ENCODE measurements at regions not wholly inside any gene's neighbourhood (a gene's known extent, or its start where the extent isn't known, plus 50 kb on each side); places are given as distances from the start of the nearest gene placed in this dataset.

GRCh38 chr12:118480235-118480634 lies 103.9 kb downstream of the SUDS3 start:
- no peaks in the 10 kb centered on the region for H3K4me1 ChIP-seq (ENCODE audit: control insufficient read depth in 1 of 2, insufficient read depth in 2 of 2, low read length in 2 of 2)
- no peak overlapping the region for H3K4me2 ChIP-seq (replicated peaks; ENCODE audit: extremely low read depth, low read length, poor library complexity, severe bottlenecking)
- no peak overlapping the region for H3K4me3 Mint-ChIP-seq
- no peak overlapping the region for H3K27ac Mint-ChIP-seq
- H3K27me3 ChIP-seq (ENCODE audit: control insufficient read depth in 2 of 2, insufficient read depth in 2 of 2, low read length in 2 of 2): no peaks in the 10 kb centered on the region
- WGBS (ENCODE audit: insufficient coverage): 88% methylated on average over 4 of the region's 4 CpGs
- H3K36me3 ChIP-seq (replicated peaks in 1 of 2; ENCODE audit: control insufficient read depth in 1 of 2, insufficient read depth in 2 of 2, low read length in 2 of 2): no peaks in the 10 kb centered on the region
- no peaks in the 10 kb centered on the region for H3K9me3 ChIP-seq (replicated peaks in 1 of 2; ENCODE audit: control insufficient read depth in 1 of 2, insufficient read depth in 1 of 2, low read length in 2 of 2)
- H2AFZ ChIP-seq (ENCODE audit: insufficient read depth, low read depth, low read length, poor library complexity, severe bottlenecking): no peak overlapping the region
- TF ChIP-seq, protein P1, sequence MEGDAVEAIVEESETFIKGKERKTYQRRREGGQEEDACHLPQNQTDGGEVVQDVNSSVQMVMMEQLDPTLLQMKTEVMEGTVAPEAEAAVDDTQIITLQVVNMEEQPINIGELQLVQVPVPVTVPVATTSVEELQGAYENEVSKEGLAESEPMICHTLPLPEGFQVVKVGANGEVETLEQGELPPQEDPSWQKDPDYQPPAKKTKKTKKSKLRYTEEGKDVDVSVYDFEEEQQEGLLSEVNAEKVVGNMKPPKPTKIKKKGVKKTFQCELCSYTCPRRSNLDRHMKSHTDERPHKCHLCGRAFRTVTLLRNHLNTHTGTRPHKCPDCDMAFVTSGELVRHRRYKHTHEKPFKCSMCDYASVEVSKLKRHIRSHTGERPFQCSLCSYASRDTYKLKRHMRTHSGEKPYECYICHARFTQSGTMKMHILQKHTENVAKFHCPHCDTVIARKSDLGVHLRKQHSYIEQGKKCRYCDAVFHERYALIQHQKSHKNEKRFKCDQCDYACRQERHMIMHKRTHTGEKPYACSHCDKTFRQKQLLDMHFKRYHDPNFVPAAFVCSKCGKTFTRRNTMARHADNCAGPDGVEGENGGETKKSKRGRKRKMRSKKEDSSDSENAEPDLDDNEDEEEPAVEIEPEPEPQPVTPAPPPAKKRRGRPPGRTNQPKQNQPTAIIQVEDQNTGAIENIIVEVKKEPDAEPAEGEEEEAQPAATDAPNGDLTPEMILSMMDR (IDR thresholded peaks at IDR 0.05): no peak
- H3K9ac ChIP-seq (ENCODE audit: insufficient read depth, low read length, poor library complexity, severe bottlenecking): no peak overlapping the region
- no peak for DNase-seq
- H3K79me2 ChIP-seq (ENCODE audit: insufficient read depth, low read length): no peaks in the 10 kb centered on the region
- no peaks in the 10 kb centered on the region for H3K36me3 Mint-ChIP-seq
- H3K27ac ChIP-seq (ENCODE audit: low read depth in 1 of 2, low read length in 2 of 2): no peak overlapping the region
- H3K27me3 Mint-ChIP-seq (ENCODE audit: low read depth in 3 of 3): peaks cover 1 to 6% (median 2%) of the 10 kb centered on the region in 3 donors
- H4K20me1 ChIP-seq (ENCODE audit: insufficient read depth, low read length): no peaks in the 10 kb centered on the region
- H3K9me3 Mint-ChIP-seq: peaks cover 0 to 2% (median 0%) of the 10 kb centered on the region in 7 donors
- H3K4me3 ChIP-seq (replicated peaks in 1 of 3; ENCODE audit: low read depth in 2 of 3, low read length in 3 of 3): no peak overlapping the region
- H3K4me1 Mint-ChIP-seq: no peaks in the 10 kb centered on the region
- intact Hi-C loops (cut with micrococcal nuclease): no loop called here

GRCh38 chr12:118488034-118488433 lies 111.7 kb downstream of the SUDS3 start:
- no peak for DNase-seq
- Histone ChIP-seq H2AFZ (ENCODE audit: insufficient read depth, low read depth, low read length, poor library complexity, severe bottlenecking) (no peak overlapping the region), H3K27ac (ENCODE audit: low read depth in 1 of 2, low read length in 2 of 2) (no peak overlapping the region), H3K4me2 (replicated peaks; ENCODE audit: extremely low read depth, low read length, poor library complexity, severe bottlenecking) (no peak overlapping the region), H3K4me1 (ENCODE audit: control insufficient read depth in 1 of 2, insufficient read depth in 2 of 2, low read length in 2 of 2) (no peaks in the 10 kb centered on the region), H3K9me3 (replicated peaks in 1 of 2; ENCODE audit: control insufficient read depth in 1 of 2, insufficient read depth in 1 of 2, low read length in 2 of 2) (no peaks in the 10 kb centered on the region), H4K20me1 (ENCODE audit: insufficient read depth, low read length) (no peaks in the 10 kb centered on the region), H3K27me3 (ENCODE audit: control insufficient read depth in 2 of 2, insufficient read depth in 2 of 2, low read length in 2 of 2) (no peaks in the 10 kb centered on the region), H3K4me3 (replicated peaks in 1 of 3; ENCODE audit: low read depth in 2 of 3, low read length in 3 of 3) (no peak overlapping the region), H3K36me3 (replicated peaks in 1 of 2; ENCODE audit: control insufficient read depth in 1 of 2, insufficient read depth in 2 of 2, low read length in 2 of 2) (no peaks in the 10 kb centered on the region), H3K79me2 (ENCODE audit: insufficient read depth, low read length) (no peaks in the 10 kb centered on the region), H3K9ac (ENCODE audit: insufficient read depth, low read length, poor library complexity, severe bottlenecking) (no peak overlapping the region)
- WGBS (ENCODE audit: insufficient coverage): 100% methylated on average over 1 of the region's 2 CpGs
- peaks cover 2 to 12% (median 8%) of the 10 kb centered on the region in 7 donors for H3K9me3 Mint-ChIP-seq
- TF ChIP-seq, protein P1 (IDR thresholded peaks at IDR 0.05): no peak
- H3K36me3 Mint-ChIP-seq: no peaks in the 10 kb centered on the region
- no peak overlapping the region for H3K27ac Mint-ChIP-seq
- H3K4me3 Mint-ChIP-seq: no peak overlapping the region
- no peaks in the 10 kb centered on the region for H3K4me1 Mint-ChIP-seq
- intact Hi-C loops (cut with micrococcal nuclease): no loop called here
- peaks cover 0 to 2% (median 1%) of the 10 kb centered on the region in 3 donors for H3K27me3 Mint-ChIP-seq (ENCODE audit: low read depth in 3 of 3)
